Gastrocnemius medialis (tissue), 4 donors: ENCODE measurements at regions not wholly inside any gene's neighbourhood (a gene's known extent, or its start where the extent isn't known, plus 50 kb on each side); places are given as distances from the start of the nearest gene placed in this dataset.

Experiments
- ATAC-seq, 2 donors: fragments of 150-250 bp; one replicate each; pipeline ENCODE4 v1.9.1; 2016
- DNase-seq, 2 donors: peaks; one replicate each; pipeline ENCODE4 v3.0.0-alpha.2; 2019
- H3K27ac ChIP-seq, 4 donors: fragments of 200-600 bp; sonication (generic); 1 replicate in 1 of 4; 2 replicates in 3 of 4; pipeline ENCODE4 v1.5.1; 2016 to 2018; ENCODE audit warnings: mild to moderate bottlenecking in 2 of 4, moderate library complexity in 1 of 4
- H3K27me3 ChIP-seq, 3 donors: fragments of 200-600 bp; sonication (generic) in 2 of 3; 1 replicate in 1 of 3; 2 replicates in 2 of 3; pipeline versions ENCODE4 v1.5.1 to v1.6.0; 2016 to 2019; ENCODE audit warnings: mild to moderate bottlenecking in 1 of 3, moderate library complexity in 1 of 3
- H3K36me3 ChIP-seq, 2 donors: fragments of 200-600 bp; sonication (generic) in 1 of 2; one replicate each; pipeline ENCODE4 v1.5.1; 2017 to 2018
- H3K4me1 ChIP-seq, 2 donors: fragments of 200-600 bp; sonication (generic) in 1 of 2; one replicate each; pipeline ENCODE4 v1.5.1; 2016 to 2017; ENCODE audit warnings: mild to moderate bottlenecking in 2 of 2
- H3K4me3 ChIP-seq, 4 donors: fragments of 200-600 bp; sonication (generic) in 3 of 4; 1 replicate in 1 of 4; 2 replicates in 3 of 4; pipeline ENCODE4 v1.5.1; 2016 to 2019; ENCODE audit warnings: mild to moderate bottlenecking in 2 of 4
- H3K9me3 ChIP-seq, 3 donors: fragments of 200-600 bp; sonication (generic) in 2 of 3; 1 replicate in 1 of 3; 2 replicates in 2 of 3; pipeline ENCODE4 v1.5.1; 2016 to 2019
- CTCF ChIP-seq, 5 experiments: fragments of 450-650 bp in 3 of 5; fragments of 200-600 bp in 2 of 5; sonication (generic) in 2 of 5; IDR thresholded peaks in 4 of 5; conservative IDR thresholded peaks in 1 of 5; 1 replicate in 4 of 5; 2 replicates in 1 of 5; pipeline ENCODE4 v1.5.1; 2016 to 2019; ENCODE audit warnings: antibody characterized with exemption in 5 of 5, mild to moderate bottlenecking in 3 of 5, moderate library complexity in 3 of 5
- POLR2A ChIP-seq, 2 donors: fragments of 450-650 bp; IDR thresholded peaks; one replicate each; pipeline ENCODE4 v1.6.1; 2017; ENCODE audit warnings: antibody characterized with exemption in 2 of 2, mild to moderate bottlenecking in 2 of 2, moderate library complexity in 2 of 2
- in situ Hi-C, 4 donors: fragments of 200-750 bp; cut with MboI; loops; one replicate each; pipeline versions ENCODE4 v1.15.0 to v1.8.0; 2017; ENCODE audit warnings: low sequenced_read_pairs in 4 of 4
- intact Hi-C: fragments of 100-400 bp; cut with DNase I; formaldehyde crosslinking; loops from one replicate; pipeline ENCODE4 v1.15.1; 2023; ENCODE audit warnings: low total_unique reads

- DNase-seq, result no peak
- TF ChIP-seq CTCF (IDR thresholded peaks at IDR 0.05 in 4 of 5, conservative IDR thresholded peaks at IDR 0.05 in 1 of 5) (no peak), POLR2A (IDR thresholded peaks at IDR 0.05) (no peak)
- no peak for ATAC-seq
- intact Hi-C loops (no loop called here), in situ Hi-C loops (no loop called here)
- no peaks in the 10 kb centered on the region for H3K36me3 ChIP-seq
- H3K27me3 ChIP-seq, result no peaks in the 10 kb centered on the region
- H3K27ac ChIP-seq, result no peak overlapping the region
- no peak overlapping the region for H3K4me3 ChIP-seq
- no peaks in the 10 kb centered on the region for H3K4me1 ChIP-seq
- no peaks in the 10 kb centered on the region for H3K9me3 ChIP-seq
Measured at GRCh38 chr9:116078640-116079039, 75.0 kb upstream of the PAPPA start.

- DNase-seq (no peak), ATAC-seq (no peak)
- no peak overlapping the region for H3K4me3 ChIP-seq
Measured at GRCh38 chr9:116080561-116080960, 73.0 kb upstream of the PAPPA start.

GRCh38 chr9:116081435-116082115 lies 72.0 kb upstream of the PAPPA start:
- no peaks in the 10 kb centered on the region for H3K9me3 ChIP-seq
- TF ChIP-seq POLR2A (IDR thresholded peaks at IDR 0.05), result no peak
- no peak for TF ChIP-seq CTCF (IDR thresholded peaks at IDR 0.05 in 4 of 5, conservative IDR thresholded peaks at IDR 0.05 in 1 of 5)
- H3K36me3 ChIP-seq, result no peaks in the 10 kb centered on the region
- no peak overlapping the region for H3K27ac ChIP-seq
- no peak overlapping the region for H3K4me3 ChIP-seq
- no peaks in the 10 kb centered on the region for H3K27me3 ChIP-seq
- ATAC-seq (no peak), DNase-seq (no peak)
- intact Hi-C loops, result no loop called here
- in situ Hi-C loops, result no loop called here
- peaks cover 0 to 2% of the 10 kb centered on the region in 2 donors for H3K4me1 ChIP-seq

More at GRCh38 chr9:116080561-116080960, 73.0 kb upstream of the PAPPA start:
- no peaks in the 10 kb centered on the region for H3K27me3 ChIP-seq
- peaks cover 0 to 2% of the 10 kb centered on the region in 2 donors for H3K4me1 ChIP-seq
- in situ Hi-C loops (no loop called here), intact Hi-C loops (no loop called here)
- no peaks in the 10 kb centered on the region for H3K9me3 ChIP-seq
- H3K27ac ChIP-seq, result no peak overlapping the region
- TF ChIP-seq CTCF (IDR thresholded peaks at IDR 0.05 in 4 of 5, conservative IDR thresholded peaks at IDR 0.05 in 1 of 5) (no peak), POLR2A (IDR thresholded peaks at IDR 0.05) (no peak)
- H3K36me3 ChIP-seq, result no peaks in the 10 kb centered on the region

GRCh38 chr9:116083837-116084236 lies 69.8 kb upstream of the PAPPA start:
- H3K9me3 ChIP-seq, result no peaks in the 10 kb centered on the region
- H3K27ac ChIP-seq, result no peak overlapping the region
- peaks cover 15 to 16% of the 10 kb centered on the region in 2 donors for H3K4me1 ChIP-seq
- H3K36me3 ChIP-seq, result no peaks in the 10 kb centered on the region
- H3K4me3 ChIP-seq, result no peak overlapping the region
- DNase-seq, result no peak
- in situ Hi-C loops, result no loop called here
- no peak for ATAC-seq
- no peak for TF ChIP-seq POLR2A (IDR thresholded peaks at IDR 0.05)
- TF ChIP-seq CTCF (IDR thresholded peaks at IDR 0.05 in 4 of 5, conservative IDR thresholded peaks at IDR 0.05 in 1 of 5), result no peak
- intact Hi-C loops, result no loop called here
- no peaks in the 10 kb centered on the region for H3K27me3 ChIP-seq

- intact Hi-C loops, result no loop called here
- H3K27ac ChIP-seq, result no peak overlapping the region
- no peak for ATAC-seq
Measured at GRCh38 chr9:116084497-116084896, 69.1 kb upstream of the PAPPA start.

More at GRCh38 chr9:116084497-116084896, 69.1 kb upstream of the PAPPA start:
- Histone ChIP-seq H3K4me1 (peaks cover 16 to 17% of the 10 kb centered on the region in 2 donors), H3K36me3 (no peaks in the 10 kb centered on the region), H3K4me3 (no peak overlapping the region), H3K9me3 (no peaks in the 10 kb centered on the region), H3K27me3 (no peaks in the 10 kb centered on the region)
- in situ Hi-C loops, result no loop called here
- DNase-seq, result no peak
- no peak for TF ChIP-seq POLR2A (IDR thresholded peaks at IDR 0.05)
- no peak for TF ChIP-seq CTCF (IDR thresholded peaks at IDR 0.05 in 4 of 5, conservative IDR thresholded peaks at IDR 0.05 in 1 of 5)
